Liver (tissue), 8 donors: ENCODE measurements at regions not wholly inside any gene's neighbourhood (a gene's known extent, or its start where the extent isn't known, plus 50 kb on each side); places are given as distances from the start of the nearest gene placed in this dataset.
"Not testable (repeated sequence)": the region's sequence is repeated elsewhere in the genome, so short reads cannot be mapped to it uniquely, and the experiment has no call there.

ENCODE experiments used
- DNase-seq: peaks from one replicate; pipeline ENCODE4 v3.0.0-alpha.2; 2017; ENCODE audit warnings: low spot score
- H3K27ac ChIP-seq, 2 donors: one replicate each; pipeline ENCODE4 v1.7.0; 2013; ENCODE audit warnings: inconsistent platforms in 2 of 2, low read length in 2 of 2, control low read depth in 1 of 2, low read depth in 1 of 2, mild to moderate bottlenecking in 1 of 2
- H3K27me3 ChIP-seq, 4 donors: one replicate each; pipeline versions ENCODE4 v1.6.1 to v1.7.0; 2013; ENCODE audit warnings: low read length in 3 of 4, inconsistent platforms in 1 of 4, mild to moderate bottlenecking in 1 of 4, moderate library complexity in 1 of 4; ENCODE audit not compliant: control insufficient read depth in 4 of 4, insufficient read depth in 4 of 4
- H3K36me3 ChIP-seq, 4 donors: one replicate each; pipeline versions ENCODE4 v1.6.1 to v1.7.0; 2013; ENCODE audit warnings: low read length in 3 of 4, mild to moderate bottlenecking in 3 of 4, low read depth in 1 of 4, moderate library complexity in 1 of 4; ENCODE audit not compliant: control insufficient read depth in 4 of 4, insufficient read depth in 3 of 4
- H3K4me1 ChIP-seq, 4 donors: one replicate each; pipeline versions ENCODE4 v1.6.1 to v1.7.0; 2013; ENCODE audit warnings: low read length in 3 of 4, mild to moderate bottlenecking in 3 of 4, moderate library complexity in 1 of 4; ENCODE audit not compliant: control insufficient read depth in 4 of 4, insufficient read depth in 4 of 4
- H3K4me3 ChIP-seq, 3 donors: one replicate each; pipeline versions ENCODE4 v1.6.1 to v1.7.0; 2013; ENCODE audit warnings: low read length in 3 of 3, control low read depth in 1 of 3, low read depth in 1 of 3, mild to moderate bottlenecking in 1 of 3
- H3K9ac ChIP-seq, 2 donors: one replicate each; pipeline ENCODE4 v1.7.0; 2013; ENCODE audit warnings: low read length in 2 of 2, mild to moderate bottlenecking in 2 of 2, moderate library complexity in 2 of 2, control low read depth in 1 of 2, low read depth in 1 of 2
- H3K9me3 ChIP-seq, 4 donors: one replicate each; pipeline versions ENCODE4 v1.6.1 to v1.7.0; 2013; ENCODE audit warnings: low read length in 3 of 4; ENCODE audit not compliant: control insufficient read depth in 4 of 4
- FOXA2 ChIP-seq: IDR thresholded peaks from 2 replicates; pipeline ENCODE4 v1.6.1; 2016; ENCODE audit warnings: antibody characterized with exemption
- GABPA ChIP-seq, 2 donors: IDR thresholded peaks in 1 of 2; conservative IDR thresholded peaks in 1 of 2; 2 replicates each; pipeline ENCODE4 v1.6.1; 2016; ENCODE audit warnings: antibody characterized with exemption in 2 of 2, mild to moderate bottlenecking in 1 of 2, moderate library complexity in 1 of 2
- HNF4A ChIP-seq, 2 donors: conservative IDR thresholded peaks; 2 replicates each; pipeline ENCODE4 v1.6.1; 2016; ENCODE audit warnings: antibody characterized with exemption in 2 of 2, mild to moderate bottlenecking in 2 of 2
- HNF4G ChIP-seq: IDR thresholded peaks from 2 replicates; pipeline ENCODE4 v1.6.1; 2016; ENCODE audit warnings: antibody characterized with exemption
- JUND ChIP-seq, 2 donors: IDR thresholded peaks; 2 replicates each; pipeline ENCODE4 v1.6.1; 2016; ENCODE audit warnings: antibody characterized with exemption in 2 of 2
- MAX ChIP-seq: IDR thresholded peaks from 2 replicates; pipeline ENCODE4 v1.6.1; 2016; ENCODE audit warnings: antibody characterized with exemption
- RAD21 ChIP-seq, 2 donors: IDR thresholded peaks; 2 replicates each; pipeline ENCODE4 v1.6.1; 2016; ENCODE audit warnings: antibody characterized with exemption in 2 of 2, mild to moderate bottlenecking in 2 of 2
- RXRA ChIP-seq, 2 donors: IDR thresholded peaks; 2 replicates each; pipeline ENCODE4 v1.6.1; 2017 to 2018; ENCODE audit warnings: antibody characterized with exemption in 2 of 2, mild to moderate bottlenecking in 1 of 2
- SP1 ChIP-seq: IDR thresholded peaks from 2 replicates; pipeline ENCODE4 v1.6.1; 2018; ENCODE audit warnings: antibody characterized with exemption, mild to moderate bottlenecking
- TAF1 ChIP-seq: conservative IDR thresholded peaks from 2 replicates; pipeline ENCODE4 v1.6.1; 2016; ENCODE audit warnings: antibody characterized with exemption, mild to moderate bottlenecking
- YY1 ChIP-seq: IDR thresholded peaks from 2 replicates; pipeline ENCODE4 v1.6.1; 2016; ENCODE audit warnings: antibody characterized with exemption, mild to moderate bottlenecking
- ZBTB33 ChIP-seq: IDR thresholded peaks from 2 replicates; pipeline ENCODE4 v1.6.1; 2016; ENCODE audit warnings: antibody characterized with exemption
- WGBS: extraction: QIAGEN DNeasy Blood & Tissue Kit; methylation state at CpG from one replicate; pipeline ENCODE4 v1.1.7; 2013; 5-methylcytosine and 5-hydroxymethylcytosine counted together
- TF ChIP-seq, protein P1 (sequence below): fragments of 150-350 bp; IDR thresholded peaks from 2 replicates; pipeline ENCODE4 v1.5.1; 2017; ENCODE audit warnings: improper control_type of control experiment, low read depth, low read length; ENCODE audit not compliant: missing input control
- TF ChIP-seq, protein P2 (sequence below): IDR thresholded peaks from 2 replicates; pipeline ENCODE4 v1.6.1; 2016; ENCODE audit warnings: antibody characterized with exemption
- donor health status: healthy.
- donor health status: healthy.
- donor health status: healthy.
- donor health status: healthy.
- donor health status: healthy.

DNA sequence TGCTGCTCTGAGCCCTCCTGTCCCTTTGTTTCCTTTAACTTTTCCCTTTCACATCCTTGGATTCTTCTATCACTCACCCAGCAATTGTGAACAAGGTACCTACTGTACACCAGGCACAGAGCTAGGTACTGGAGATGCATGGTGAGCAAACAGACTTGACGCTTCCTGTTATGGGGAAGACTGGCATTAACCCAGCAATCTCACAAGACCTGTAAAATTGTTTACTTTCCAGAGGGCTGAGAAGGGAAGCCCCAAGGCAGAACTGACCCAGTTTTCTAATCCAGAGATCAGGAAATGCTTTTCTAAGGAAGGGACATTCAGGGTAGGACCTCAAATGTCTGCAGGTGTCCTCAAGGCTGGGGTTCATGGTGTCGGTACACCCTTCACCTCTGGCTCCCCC lies 171.6 kb upstream of the KAZN start:
- DNase-seq = no peak
- Histone ChIP-seq H3K9me3 (no peaks in the 10 kb centered on the region), H3K4me1 (no peaks in the 10 kb centered on the region), H3K36me3 (no peaks in the 10 kb centered on the region), H3K4me3 (no peak overlapping the region), H3K27ac (no peak overlapping the region), H3K27me3 (peaks cover 0 to 3% (median 0%) of the 10 kb centered on the region in 4 donors), H3K9ac (no peak overlapping the region)
- TF ChIP-seq, protein P1, sequence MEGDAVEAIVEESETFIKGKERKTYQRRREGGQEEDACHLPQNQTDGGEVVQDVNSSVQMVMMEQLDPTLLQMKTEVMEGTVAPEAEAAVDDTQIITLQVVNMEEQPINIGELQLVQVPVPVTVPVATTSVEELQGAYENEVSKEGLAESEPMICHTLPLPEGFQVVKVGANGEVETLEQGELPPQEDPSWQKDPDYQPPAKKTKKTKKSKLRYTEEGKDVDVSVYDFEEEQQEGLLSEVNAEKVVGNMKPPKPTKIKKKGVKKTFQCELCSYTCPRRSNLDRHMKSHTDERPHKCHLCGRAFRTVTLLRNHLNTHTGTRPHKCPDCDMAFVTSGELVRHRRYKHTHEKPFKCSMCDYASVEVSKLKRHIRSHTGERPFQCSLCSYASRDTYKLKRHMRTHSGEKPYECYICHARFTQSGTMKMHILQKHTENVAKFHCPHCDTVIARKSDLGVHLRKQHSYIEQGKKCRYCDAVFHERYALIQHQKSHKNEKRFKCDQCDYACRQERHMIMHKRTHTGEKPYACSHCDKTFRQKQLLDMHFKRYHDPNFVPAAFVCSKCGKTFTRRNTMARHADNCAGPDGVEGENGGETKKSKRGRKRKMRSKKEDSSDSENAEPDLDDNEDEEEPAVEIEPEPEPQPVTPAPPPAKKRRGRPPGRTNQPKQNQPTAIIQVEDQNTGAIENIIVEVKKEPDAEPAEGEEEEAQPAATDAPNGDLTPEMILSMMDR = no peak
- TF ChIP-seq, protein P2, sequence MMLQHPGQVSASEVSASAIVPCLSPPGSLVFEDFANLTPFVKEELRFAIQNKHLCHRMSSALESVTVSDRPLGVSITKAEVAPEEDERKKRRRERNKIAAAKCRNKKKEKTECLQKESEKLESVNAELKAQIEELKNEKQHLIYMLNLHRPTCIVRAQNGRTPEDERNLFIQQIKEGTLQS = no peak
- TF ChIP-seq SP1 (no peak), GABPA (IDR thresholded peaks at IDR 0.05 in 1 of 2, conservative IDR thresholded peaks at IDR 0.05 in 1 of 2) (no peak), RXRA (IDR thresholded peaks at IDR 0.05) (no peak), HNF4A (conservative IDR thresholded peaks at IDR 0.05) (no peak), TAF1 (no peak), RAD21 (IDR thresholded peaks at IDR 0.05) (no peak), HNF4G (no peak), JUND (IDR thresholded peaks at IDR 0.05) (no peak), YY1 (no peak), ZBTB33 (no peak), FOXA2 (no peak)
- WGBS = 88% methylated on average over 2 of the region's 2 CpGs

- no peak for DNase-seq
- no peaks in the 10 kb centered on the region for H3K36me3 ChIP-seq
- no peaks in the 10 kb centered on the region for H3K4me1 ChIP-seq
- no peaks in the 10 kb centered on the region for H3K27me3 ChIP-seq
- no peaks in the 10 kb centered on the region for H3K9me3 ChIP-seq
- no peak overlapping the region for H3K9ac ChIP-seq
- no peak overlapping the region for H3K27ac ChIP-seq
- no peak for TF ChIP-seq GABPA (IDR thresholded peaks at IDR 0.05 in 1 of 2, conservative IDR thresholded peaks at IDR 0.05 in 1 of 2)
- TF ChIP-seq TAF1 = no peak
- TF ChIP-seq MAX = no peak
- TF ChIP-seq RAD21 (IDR thresholded peaks at IDR 0.05) = no peak
- TF ChIP-seq, protein P1 = no peak
- 90% methylated on average over 9 of the region's 9 CpGs for WGBS
- H3K4me3 ChIP-seq = no peak overlapping the region
Observed at GRCh38 chr1:14429577-14429976, 168.9 kb upstream of the KAZN start.

- H3K4me3 ChIP-seq, H3K9me3 ChIP-seq, H3K27ac ChIP-seq, DNase-seq, H3K4me1 ChIP-seq, H3K9ac ChIP-seq, H3K36me3 ChIP-seq, H3K27me3 ChIP-seq: not testable (repeated sequence)
- 94% methylated on average over 3 of the region's 3 CpGs for WGBS
Observed at GRCh38 chr1:14432728-14433127, 165.8 kb upstream of the KAZN start.
